ENCODE measurements at regions not wholly inside any gene's neighbourhood (a gene's known extent, or its start where the extent isn't known, plus 50 kb on each side); places are given as distances from the start of the nearest gene placed in this dataset.

GRCh38 chr11:122365610-122366360, 249.8 kb upstream of the BLID start:
- Mint-ChIP-seq H3K4me1 (no peaks in the 10 kb centered on the region), H3K9me3 (no peaks in the 10 kb centered on the region), H3K36me3 (no peaks in the 10 kb centered on the region), H3K4me3 (no peak overlapping the region), H3K27ac (no peak overlapping the region)
- no peak for DNase-seq (ENCODE audit: low spot score in 2 of 2)
- ATAC-seq, result no peak

- H3K4me1 Mint-ChIP-seq, result no peaks in the 10 kb centered on the region
- no peaks in the 10 kb centered on the region for H3K9me3 Mint-ChIP-seq
These were observed 247.3 kb upstream of the BLID start for GRCh38 chr11:122363296-122363695.

DNA sequence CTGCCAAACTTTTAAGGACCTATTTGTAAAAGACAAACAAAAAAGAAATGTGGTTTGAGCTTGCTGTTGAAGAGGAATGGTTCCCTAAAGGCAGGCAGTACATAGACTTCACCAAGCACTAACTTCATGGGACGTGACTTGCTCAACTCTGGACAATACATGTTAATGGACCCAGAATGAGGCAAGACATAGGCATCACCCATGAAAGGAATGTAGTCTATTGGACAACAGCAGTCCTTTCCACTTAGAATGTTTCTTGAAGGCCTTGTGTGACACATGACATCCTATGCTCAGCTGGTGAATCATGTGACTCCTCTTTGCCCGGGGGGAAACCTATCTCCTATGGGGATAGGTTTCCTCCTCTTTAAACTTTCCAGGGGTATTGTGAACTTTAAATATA, 246.4 kb upstream of the BLID start:
- Mint-ChIP-seq H3K4me1 (no peaks in the 10 kb centered on the region), H3K36me3 (no peaks in the 10 kb centered on the region), H3K9me3 (no peaks in the 10 kb centered on the region), H3K27ac (no peak overlapping the region), H3K4me3 (no peak overlapping the region)
- DNase-seq (ENCODE audit: low spot score in 2 of 2), result no peak
- no peak for ATAC-seq

More at GRCh38 chr11:122363296-122363695, 247.3 kb upstream of the BLID start:
- no peak overlapping the region for H3K4me3 Mint-ChIP-seq
- no peaks in the 10 kb centered on the region for H3K36me3 Mint-ChIP-seq
- ATAC-seq (no peak), DNase-seq (ENCODE audit: low spot score in 2 of 2) (no peak)
- H3K27ac Mint-ChIP-seq, result no peak overlapping the region

DNA sequence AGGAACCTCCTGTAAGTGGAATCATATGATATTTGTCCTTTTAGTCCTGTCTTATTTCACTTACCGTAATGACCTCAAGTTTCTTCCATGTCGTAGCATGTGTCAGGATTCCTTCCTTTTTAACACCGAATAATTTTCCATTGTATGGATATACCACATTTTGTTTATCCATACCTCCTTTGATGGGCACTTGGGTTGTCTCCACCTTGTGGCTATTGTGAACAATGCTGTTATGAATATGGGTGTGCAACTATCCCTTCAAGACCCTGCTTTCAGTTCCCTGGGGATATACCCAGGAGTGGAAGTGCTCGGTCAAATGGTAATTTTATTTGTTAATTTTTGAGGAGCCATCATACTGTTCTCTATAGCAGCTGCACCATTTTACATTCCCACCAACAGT, 244.9 kb upstream of the BLID start:
- no peaks in the 10 kb centered on the region for H3K4me1 Mint-ChIP-seq
- H3K27ac Mint-ChIP-seq, result no peak overlapping the region
- no peak for DNase-seq (ENCODE audit: low spot score in 2 of 2)
- no peaks in the 10 kb centered on the region for H3K9me3 Mint-ChIP-seq
- ATAC-seq, result no peak
- no peak overlapping the region for H3K4me3 Mint-ChIP-seq
- no peaks in the 10 kb centered on the region for H3K36me3 Mint-ChIP-seq

GRCh38 chr11:122359081-122359571, 243.1 kb upstream of the BLID start:
- DNase-seq (ENCODE audit: low spot score in 2 of 2) (no peak), ATAC-seq (no peak)
- H3K27ac Mint-ChIP-seq, result no peak overlapping the region
- no peak overlapping the region for H3K4me3 Mint-ChIP-seq
- no peaks in the 10 kb centered on the region for H3K4me1 Mint-ChIP-seq
- H3K36me3 Mint-ChIP-seq, result no peaks in the 10 kb centered on the region
- H3K9me3 Mint-ChIP-seq, result peaks cover 4% of the 10 kb centered on the region

DNA sequence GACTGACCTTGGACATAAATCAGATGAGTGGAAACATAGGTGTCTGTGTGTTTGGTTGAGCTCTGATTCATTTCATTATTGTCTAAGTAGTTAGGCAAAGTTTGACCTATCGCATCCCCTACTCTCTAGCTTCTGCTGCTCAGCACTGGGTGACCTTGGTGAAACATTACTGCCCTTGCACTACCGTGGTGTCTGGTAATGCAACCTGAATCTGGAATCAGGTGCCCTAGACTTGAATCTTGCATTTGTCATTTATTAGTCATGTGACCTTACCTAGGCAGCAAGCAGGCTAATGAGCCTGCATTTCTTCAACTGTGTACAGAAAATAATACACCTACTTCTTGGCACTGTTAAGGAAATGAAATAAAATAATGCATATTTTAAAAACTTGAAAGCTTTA, 242.3 kb upstream of the BLID start:
- Mint-ChIP-seq H3K4me3 (no peak overlapping the region), H3K4me1 (no peaks in the 10 kb centered on the region), H3K36me3 (no peaks in the 10 kb centered on the region), H3K27ac (no peak overlapping the region), H3K9me3 (peaks cover 4% of the 10 kb centered on the region)
- no peak for ATAC-seq
- DNase-seq (ENCODE audit: low spot score in 2 of 2), result no peak

- no peaks in the 10 kb centered on the region for H3K4me1 Mint-ChIP-seq
These were observed 240.0 kb upstream of the BLID start for GRCh38 chr11:122355968-122356367.

DNA sequence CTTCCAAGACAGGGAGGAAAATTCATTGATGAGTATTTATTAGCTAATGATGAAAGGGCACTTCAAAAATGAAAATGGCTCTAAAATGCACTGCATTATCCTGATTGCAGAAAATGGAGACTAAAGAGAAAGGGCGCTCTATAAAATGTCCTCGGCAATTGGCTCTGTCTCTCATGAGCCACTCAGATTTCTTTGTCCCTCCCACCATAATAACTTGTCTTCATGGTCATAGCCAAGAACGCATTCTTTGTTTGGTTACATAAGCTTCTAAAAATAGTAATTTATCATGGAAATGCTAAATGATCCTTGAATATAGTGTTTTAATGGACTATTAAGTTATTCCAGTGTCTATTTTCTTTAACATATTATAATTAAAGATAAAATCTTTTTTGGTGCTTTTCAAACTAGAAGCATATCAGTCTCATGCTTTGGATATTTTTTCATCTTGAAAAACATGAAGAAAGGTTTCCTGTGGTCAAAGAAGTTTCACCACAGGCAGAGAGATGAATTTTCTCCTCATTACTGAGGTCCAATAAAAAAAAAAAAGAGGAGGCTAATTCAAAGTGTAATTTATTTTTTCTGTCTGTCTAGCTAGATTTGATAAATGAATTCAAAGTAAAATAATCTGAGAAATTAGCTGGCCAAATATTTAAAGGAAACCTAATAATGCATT, 238.1 kb upstream of the BLID start:
- ATAC-seq (no peak), DNase-seq (ENCODE audit: low spot score in 2 of 2) (no peak)
- H3K36me3 Mint-ChIP-seq, result no peaks in the 10 kb centered on the region
- H3K4me1 Mint-ChIP-seq, result no peaks in the 10 kb centered on the region
- H3K27ac Mint-ChIP-seq, result no peak overlapping the region
- no peak overlapping the region for H3K4me3 Mint-ChIP-seq
- H3K9me3 Mint-ChIP-seq, result peaks cover 4% of the 10 kb centered on the region

More at GRCh38 chr11:122355968-122356367, 240.0 kb upstream of the BLID start:
- ATAC-seq (no peak), DNase-seq (ENCODE audit: low spot score in 2 of 2) (no peak)
- Mint-ChIP-seq H3K9me3 (peaks cover 4% of the 10 kb centered on the region), H3K27ac (no peak overlapping the region), H3K36me3 (no peaks in the 10 kb centered on the region), H3K4me3 (no peak overlapping the region)

GRCh38 chr11:122353561-122353960, 237.5 kb upstream of the BLID start:
- Mint-ChIP-seq H3K27ac (no peak overlapping the region), H3K4me1 (no peaks in the 10 kb centered on the region), H3K9me3 (peaks cover 4% of the 10 kb centered on the region), H3K36me3 (no peaks in the 10 kb centered on the region), H3K4me3 (no peak overlapping the region)
- ATAC-seq (no peak), DNase-seq (ENCODE audit: low spot score in 2 of 2) (no peak)

- no peak overlapping the region for H3K27ac Mint-ChIP-seq
- no peaks in the 10 kb centered on the region for H3K4me1 Mint-ChIP-seq
- no peaks in the 10 kb centered on the region for H3K36me3 Mint-ChIP-seq
- no peak for DNase-seq (ENCODE audit: low spot score in 2 of 2)
- ATAC-seq, result no peak
- H3K9me3 Mint-ChIP-seq, result no peaks in the 10 kb centered on the region
- H3K4me3 Mint-ChIP-seq, result no peak overlapping the region
These were observed 232.8 kb upstream of the BLID start for GRCh38 chr11:122348659-122349409.

DNA sequence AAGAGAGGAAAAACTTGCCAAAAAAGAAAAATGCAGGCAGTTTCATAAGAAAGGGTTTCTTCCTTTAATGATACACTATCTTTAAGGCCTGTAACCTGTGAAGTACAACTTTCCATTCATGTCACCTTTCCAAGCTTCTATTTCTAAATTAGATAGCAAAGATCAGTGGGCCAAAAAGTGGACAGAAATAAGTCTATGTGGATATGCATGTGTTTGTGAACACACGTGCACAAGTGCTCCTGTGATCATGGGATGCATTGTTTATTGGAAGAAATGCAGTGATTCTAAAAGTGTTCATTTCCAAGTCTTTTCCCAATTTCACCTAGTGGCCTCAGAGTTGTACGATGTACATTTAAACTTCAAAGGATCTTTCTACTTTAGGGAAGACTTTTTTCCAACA, 230.0 kb upstream of the BLID start:
- DNase-seq (ENCODE audit: low spot score in 2 of 2) (no peak), ATAC-seq (no peak)
- no peaks in the 10 kb centered on the region for H3K4me1 Mint-ChIP-seq
- no peaks in the 10 kb centered on the region for H3K36me3 Mint-ChIP-seq
- H3K9me3 Mint-ChIP-seq, result no peaks in the 10 kb centered on the region
- no peak overlapping the region for H3K27ac Mint-ChIP-seq
- H3K4me3 Mint-ChIP-seq, result no peak overlapping the region

GRCh38 chr11:122345586-122345985, 229.6 kb upstream of the BLID start:
- Mint-ChIP-seq H3K4me1 (no peaks in the 10 kb centered on the region), H3K36me3 (no peaks in the 10 kb centered on the region), H3K27ac (no peak overlapping the region), H3K4me3 (no peak overlapping the region), H3K9me3 (no peaks in the 10 kb centered on the region)
- DNase-seq (ENCODE audit: low spot score in 2 of 2) (no peak), ATAC-seq (no peak)

DNA sequence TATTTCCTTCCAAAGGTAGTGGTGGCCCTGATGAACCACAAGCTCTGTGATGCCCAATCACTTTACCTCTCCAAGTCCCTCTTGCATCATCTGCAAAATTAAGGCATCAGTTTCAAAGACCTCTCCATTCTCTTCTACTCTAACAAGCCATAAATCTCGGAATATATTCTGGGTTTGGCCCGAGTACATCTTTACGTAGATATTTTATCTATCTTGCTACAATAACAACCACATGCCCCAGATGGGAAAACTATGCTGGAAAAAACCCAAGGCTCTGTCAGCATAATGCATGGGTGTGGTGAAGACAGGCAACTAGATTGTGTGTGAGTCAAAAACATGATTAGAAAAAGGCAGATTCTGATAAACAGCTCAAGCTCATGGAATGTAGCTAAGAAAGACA, 228.2 kb upstream of the BLID start:
- Mint-ChIP-seq H3K4me1 (no peaks in the 10 kb centered on the region), H3K36me3 (no peaks in the 10 kb centered on the region), H3K9me3 (peaks cover 3% of the 10 kb centered on the region), H3K27ac (no peak overlapping the region), H3K4me3 (no peak overlapping the region)
- ATAC-seq (no peak), DNase-seq (ENCODE audit: low spot score in 2 of 2) (no peak)

DNA sequence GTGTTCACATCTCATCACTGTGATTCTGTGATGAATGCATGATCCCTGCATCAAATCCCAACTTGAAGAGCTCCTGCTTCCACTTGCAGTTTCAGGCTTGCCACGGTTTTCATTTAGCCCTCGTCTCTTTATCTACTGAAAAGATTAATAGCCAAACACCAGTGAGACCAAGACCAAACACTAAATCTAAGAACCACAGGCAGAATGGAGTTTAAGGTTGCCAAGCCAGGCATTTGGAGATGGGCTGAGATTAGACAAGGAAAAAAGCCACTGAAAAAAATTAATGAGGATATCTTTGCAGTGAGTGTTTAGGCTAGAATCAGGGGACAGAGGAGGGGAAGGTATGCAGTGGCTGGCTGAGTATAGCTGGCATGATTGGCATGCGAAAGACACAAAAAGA, 227.2 kb upstream of the BLID start:
- Mint-ChIP-seq H3K4me3 (no peak overlapping the region), H3K36me3 (no peaks in the 10 kb centered on the region), H3K9me3 (peaks cover 3% of the 10 kb centered on the region), H3K27ac (no peak overlapping the region), H3K4me1 (no peaks in the 10 kb centered on the region)
- ATAC-seq, result no peak
- DNase-seq (ENCODE audit: low spot score in 2 of 2), result no peak

DNA sequence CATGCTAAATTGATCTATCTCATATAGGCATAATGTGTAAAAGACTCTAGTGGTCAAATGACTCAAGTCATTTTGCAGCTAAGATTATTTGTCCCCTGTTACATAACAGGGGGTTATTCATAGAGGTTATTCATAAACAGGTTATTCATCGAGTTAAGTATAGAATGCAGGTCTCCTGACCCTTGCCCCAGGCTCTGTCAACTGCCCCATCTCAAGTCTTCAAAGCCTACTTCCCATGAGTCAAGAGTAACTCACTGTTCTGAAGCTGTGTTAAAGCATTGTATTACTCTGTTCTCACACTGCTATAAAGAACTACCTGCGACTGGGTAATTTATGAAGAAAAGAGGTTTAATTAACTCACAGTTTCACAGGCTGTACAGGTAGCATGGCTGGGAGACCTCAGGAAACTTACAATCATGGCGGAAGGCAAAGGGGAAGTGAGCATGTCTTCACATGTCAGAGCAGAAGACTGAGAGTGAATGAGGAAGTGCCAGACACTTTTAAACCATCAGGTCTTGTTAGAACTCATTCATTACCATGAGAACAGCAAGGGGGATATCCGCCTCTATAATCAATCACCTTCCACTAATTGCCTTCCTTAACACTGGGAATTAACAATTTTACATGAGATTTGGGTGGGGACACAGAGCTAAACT, 226.2 kb upstream of the BLID start:
- Mint-ChIP-seq H3K27ac (no peak overlapping the region), H3K36me3 (no peaks in the 10 kb centered on the region), H3K4me1 (no peaks in the 10 kb centered on the region), H3K4me3 (no peak overlapping the region), H3K9me3 (peaks cover 3% of the 10 kb centered on the region)
- DNase-seq (ENCODE audit: low spot score in 2 of 2) (no peak), ATAC-seq (no peak)
